Neutrophil (primary cell): ENCODE measurements at regions not wholly inside any gene's neighbourhood (a gene's known extent, or its start where the extent isn't known, plus 50 kb on each side); places are given as distances from the start of the nearest gene placed in this dataset.

ENCODE experiments used
- H3K27ac ChIP-seq: fragments of 200-600 bp; sonication (generic); 2 replicates; pipeline ENCODE4 v1.5.1; 2016; ENCODE audit warnings: mild to moderate bottlenecking, moderate library complexity
- H3K27me3 ChIP-seq: fragments of 200-600 bp; sonication (generic); 2 replicates; pipeline ENCODE4 v1.6.0; 2016; ENCODE audit warnings: mild to moderate bottlenecking
- H3K36me3 ChIP-seq: fragments of 200-600 bp; sonication (generic); 2 replicates; pipeline ENCODE4 v1.5.1; 2017
- H3K4me1 ChIP-seq, 2 experiments: fragments of 200-600 bp in 1 of 2; sonication (generic) in 1 of 2; 1 replicate in 1 of 2; 2 replicates in 1 of 2; pipeline versions ENCODE4 v1.5.1 to v1.6.1; 2013 to 2016; ENCODE audit warnings: low read depth in 1 of 2, low read length in 1 of 2, mild to moderate bottlenecking in 1 of 2, moderate library complexity in 1 of 2; ENCODE audit not compliant: control insufficient read depth in 1 of 2, insufficient read depth in 1 of 2
- H3K4me3 ChIP-seq, 2 experiments: fragments of 200-600 bp in 1 of 2; sonication (generic) in 1 of 2; 1 replicate in 1 of 2; 2 replicates in 1 of 2; pipeline ENCODE4 v1.5.1; 2013 to 2016; ENCODE audit warnings: low read depth in 1 of 2, low read length in 1 of 2, mild to moderate bottlenecking in 1 of 2, moderate library complexity in 1 of 2
- H3K9me3 ChIP-seq: fragments of 200-600 bp; sonication (generic); 2 replicates; pipeline ENCODE4 v1.5.1; 2016
- CTCF ChIP-seq: fragments of 200-600 bp; sonication (generic); IDR thresholded peaks from 2 replicates; pipeline ENCODE4 v1.5.1; 2016; ENCODE audit warnings: antibody characterized with exemption

- Histone ChIP-seq H3K27me3 (peaks cover 7% of the 10 kb centered on the region), H3K36me3 (no peaks in the 10 kb centered on the region), H3K27ac (no peak overlapping the region), H3K9me3 (no peaks in the 10 kb centered on the region), H3K4me3 (no peak overlapping the region), H3K4me1 (no peaks in the 10 kb centered on the region)
- TF ChIP-seq CTCF = no peak
Observed at GRCh38 chr2:12107939-12108338, 361.5 kb downstream of the LPIN1 start.

GRCh38 chr2:12109363-12110017 is 363.1 kb downstream of the LPIN1 start:
- TF ChIP-seq CTCF = no peak
- Histone ChIP-seq H3K27me3 (peaks cover 7% of the 10 kb centered on the region), H3K9me3 (no peaks in the 10 kb centered on the region), H3K36me3 (no peaks in the 10 kb centered on the region), H3K4me1 (no peaks in the 10 kb centered on the region), H3K4me3 (no peak overlapping the region), H3K27ac (no peak overlapping the region)

- Histone ChIP-seq H3K4me3 (no peak overlapping the region), H3K9me3 (no peaks in the 10 kb centered on the region), H3K36me3 (no peaks in the 10 kb centered on the region), H3K27me3 (peaks cover 7% of the 10 kb centered on the region), H3K4me1 (no peaks in the 10 kb centered on the region), H3K27ac (no peak overlapping the region)
- TF ChIP-seq CTCF = no peak
Observed at GRCh38 chr2:12110074-12110473, 363.6 kb downstream of the LPIN1 start.

- H3K9me3 ChIP-seq = no peaks in the 10 kb centered on the region
- H3K27me3 ChIP-seq = peaks cover 7% of the 10 kb centered on the region
- H3K27ac ChIP-seq = no peak overlapping the region
- no peak overlapping the region for H3K4me3 ChIP-seq
- no peak for TF ChIP-seq CTCF
- no peaks in the 10 kb centered on the region for H3K36me3 ChIP-seq
- H3K4me1 ChIP-seq = no peaks in the 10 kb centered on the region
Observed at GRCh38 chr2:12110481-12110880, 364.0 kb downstream of the LPIN1 start.

- Histone ChIP-seq H3K4me3 (no peak overlapping the region), H3K27ac (no peak overlapping the region), H3K9me3 (no peaks in the 10 kb centered on the region), H3K36me3 (no peaks in the 10 kb centered on the region), H3K27me3 (peaks cover 7% of the 10 kb centered on the region), H3K4me1 (no peaks in the 10 kb centered on the region)
- TF ChIP-seq CTCF = no peak
Observed at GRCh38 chr2:12113412-12113811, 367.0 kb downstream of the LPIN1 start.
